Fibroblast of lung (primary cell): ENCODE measurements at regions not wholly inside any gene's neighbourhood (a gene's known extent, or its start where the extent isn't known, plus 50 kb on each side); places are given as distances from the start of the nearest gene placed in this dataset.

ENCODE experiments used
- DNase-seq, 2 donors: peaks; one replicate each; pipeline versions ENCODE4 v3.0.0 to v3.0.0-alpha.2; 2010; ENCODE audit warnings: low read depth in 2 of 2
- H2AFZ ChIP-seq: 2 replicates; pipeline ENCODE4 v1.5.1; 2012; ENCODE audit warnings: low read length, control low read depth, inconsistent platforms
- H3K27ac ChIP-seq: 2 replicates; pipeline ENCODE4 v1.5.1; 2011; ENCODE audit warnings: low read length, control low read depth; ENCODE audit not compliant: insufficient read depth
- H3K27me3 ChIP-seq: 2 replicates; pipeline ENCODE4 v1.5.1; 2011; ENCODE audit warnings: mild to moderate bottlenecking, low read length; ENCODE audit not compliant: control insufficient read depth, insufficient read depth
- H3K36me3 ChIP-seq: 2 replicates; pipeline ENCODE4 v1.5.1; 2011; ENCODE audit warnings: low read length; ENCODE audit not compliant: control insufficient read depth, insufficient read depth
- H3K4me1 ChIP-seq: 2 replicates; pipeline ENCODE4 v1.5.1; 2011; ENCODE audit warnings: low read length; ENCODE audit not compliant: control insufficient read depth, insufficient read depth; ENCODE audit errors: extremely low read depth
- H3K4me2 ChIP-seq: 2 replicates; pipeline ENCODE4 v1.5.1; 2011; ENCODE audit warnings: low read length, control low read depth; ENCODE audit not compliant: insufficient read depth; ENCODE audit errors: extremely low read depth
- H3K4me3 ChIP-seq, 4 experiments: fragments of 200-600 bp in 1 of 4; sonication (generic) in 1 of 4; replicated peaks in 1 of 4; 2 replicates each; pipeline ENCODE4 v1.5.1; 2011 to 2016; ENCODE audit warnings: low read length in 4 of 4, low read depth in 3 of 4, mild to moderate bottlenecking in 3 of 4, control low read depth in 2 of 4, inconsistent platforms in 1 of 4, mixed read lengths in 1 of 4; ENCODE audit not compliant: insufficient read depth in 1 of 4; ENCODE audit errors: control extremely low read depth in 1 of 4
- H3K79me2 ChIP-seq: 2 replicates; pipeline ENCODE4 v1.5.1; 2012; ENCODE audit warnings: mild to moderate bottlenecking, low read length, inconsistent platforms; ENCODE audit not compliant: control insufficient read depth, insufficient read depth
- H3K9ac ChIP-seq: 2 replicates; pipeline ENCODE4 v1.5.1; 2011; ENCODE audit warnings: mild to moderate bottlenecking, low read length, control low read depth; ENCODE audit not compliant: insufficient read depth
- H3K9me3 ChIP-seq: 2 replicates; pipeline ENCODE4 v1.5.1; 2012; ENCODE audit warnings: low read depth, low read length; ENCODE audit not compliant: control insufficient read depth, insufficient read depth
- H4K20me1 ChIP-seq: 2 replicates; pipeline ENCODE4 v1.5.1; 2011; ENCODE audit warnings: low read length; ENCODE audit not compliant: control insufficient read depth, insufficient read depth; ENCODE audit errors: extremely low read depth
- CTCF ChIP-seq, 2 donors: IDR thresholded peaks in 1 of 2; conservative IDR thresholded peaks in 1 of 2; 1 replicate in 1 of 2; 2 replicates in 1 of 2; pipeline ENCODE4 v1.5.1; 2011 to 2012; ENCODE audit warnings: low read length in 2 of 2, control low read depth in 1 of 2, inconsistent platforms in 1 of 2, low read depth in 1 of 2, mild to moderate bottlenecking in 1 of 2
- EZH2 ChIP-seq: IDR thresholded peaks from 2 replicates; pipeline ENCODE4 v1.5.1; 2012; ENCODE audit warnings: low read length, control low read depth, mild to moderate bottlenecking; ENCODE audit errors: missing control alignments

GRCh38 chr1:103997631-103998030 lies 247.9 kb downstream of the AMY1C start:
- no peak overlapping the region for H3K27ac ChIP-seq
- no peaks in the 10 kb centered on the region for H3K36me3 ChIP-seq
- H3K9ac ChIP-seq = no peak overlapping the region
- H3K9me3 ChIP-seq = no peaks in the 10 kb centered on the region
- no peaks in the 10 kb centered on the region for H4K20me1 ChIP-seq
- H3K27me3 ChIP-seq = no peaks in the 10 kb centered on the region
- H2AFZ ChIP-seq = no peak overlapping the region
- no peak for TF ChIP-seq CTCF (conservative IDR thresholded peaks at IDR 0.05 in 1 of 2, IDR thresholded peaks at IDR 0.05 in 1 of 2; ENCODE audit: low read depth in 1 of 2, low read length in 2 of 2)
- no peak for TF ChIP-seq EZH2
- no peak overlapping the region for H3K4me3 ChIP-seq
- H3K79me2 ChIP-seq = no peaks in the 10 kb centered on the region
- no peaks in the 10 kb centered on the region for H3K4me1 ChIP-seq
- no peak for DNase-seq
- H3K4me2 ChIP-seq = no peak overlapping the region

GRCh38 chr1:104018922-104019674 lies 269.4 kb downstream of the AMY1C start:
- no peaks in the 10 kb centered on the region for H3K4me1 ChIP-seq
- H3K9me3 ChIP-seq = no peaks in the 10 kb centered on the region
- H4K20me1 ChIP-seq = no peaks in the 10 kb centered on the region
- H2AFZ ChIP-seq = no peak overlapping the region
- no peaks in the 10 kb centered on the region for H3K79me2 ChIP-seq
- no peak for TF ChIP-seq CTCF (conservative IDR thresholded peaks at IDR 0.05 in 1 of 2, IDR thresholded peaks at IDR 0.05 in 1 of 2; ENCODE audit: low read depth in 1 of 2, low read length in 2 of 2)
- TF ChIP-seq EZH2 = no peak
- H3K27ac ChIP-seq = no peak overlapping the region
- no peak overlapping the region for H3K9ac ChIP-seq
- H3K4me2 ChIP-seq = no peak overlapping the region
- H3K36me3 ChIP-seq = no peaks in the 10 kb centered on the region
- H3K27me3 ChIP-seq = no peaks in the 10 kb centered on the region
- no peak for DNase-seq
- H3K4me3 ChIP-seq = no peak overlapping the region

GRCh38 chr1:104019675-104020049 lies 270.0 kb downstream of the AMY1C start:
- H3K79me2 ChIP-seq = no peaks in the 10 kb centered on the region
- no peak overlapping the region for H3K4me2 ChIP-seq
- DNase-seq = no peak
- H2AFZ ChIP-seq = no peak overlapping the region
- H4K20me1 ChIP-seq = no peaks in the 10 kb centered on the region
- TF ChIP-seq CTCF (conservative IDR thresholded peaks at IDR 0.05 in 1 of 2, IDR thresholded peaks at IDR 0.05 in 1 of 2; ENCODE audit: low read depth in 1 of 2, low read length in 2 of 2) = no peak
- TF ChIP-seq EZH2 = no peak
- H3K36me3 ChIP-seq = no peaks in the 10 kb centered on the region
- H3K4me1 ChIP-seq = no peaks in the 10 kb centered on the region
- H3K27ac ChIP-seq = no peak overlapping the region
- no peak overlapping the region for H3K9ac ChIP-seq
- H3K9me3 ChIP-seq = no peaks in the 10 kb centered on the region
- H3K4me3 ChIP-seq = no peak overlapping the region
- no peaks in the 10 kb centered on the region for H3K27me3 ChIP-seq
